ENCODE measurements at regions not wholly inside any gene's neighbourhood (a gene's known extent, or its start where the extent isn't known, plus 50 kb on each side); places are given as distances from the start of the nearest gene placed in this dataset.
A peak's percentile ranks its signal among the peaks of the same experiment; 100 is the strongest.
"Not testable (repeated sequence)": the region's sequence is repeated elsewhere in the genome, so short reads cannot be mapped to it uniquely, and the experiment has no call there.

GRCh38 chr17:21573961-21574610, 118.2 kb upstream of the KCNJ18 start:
- intact Hi-C loops (cut with DNase I; ENCODE audit: low total_unique reads): no loop called here
- Histone ChIP-seq H3K27me3 (no peaks in the 10 kb centered on the region), H3K4me1 (no peaks in the 10 kb centered on the region), H3K36me3 (no peaks in the 10 kb centered on the region), H3K4me3 (peak overlapping the region in 1 of 2 donors; percentile 40), H3K27ac (no peak overlapping the region), H3K9me3 (no peaks in the 10 kb centered on the region)
- peak; percentile 60 to 72 for DNase-seq
- TF ChIP-seq POLR2A (IDR thresholded peaks at IDR 0.05) (no peak), CTCF (IDR thresholded peaks at IDR 0.05) (no peak)

GRCh38 chr17:21574611-21575255, 117.6 kb upstream of the KCNJ18 start:
- H3K4me3 ChIP-seq; DNase-seq; H3K9me3 ChIP-seq; intact Hi-C loops (cut with DNase I; ENCODE audit: low total_unique reads); H3K4me1 ChIP-seq; H3K27ac ChIP-seq; H3K36me3 ChIP-seq; H3K27me3 ChIP-seq: not testable (repeated sequence)

DNA sequence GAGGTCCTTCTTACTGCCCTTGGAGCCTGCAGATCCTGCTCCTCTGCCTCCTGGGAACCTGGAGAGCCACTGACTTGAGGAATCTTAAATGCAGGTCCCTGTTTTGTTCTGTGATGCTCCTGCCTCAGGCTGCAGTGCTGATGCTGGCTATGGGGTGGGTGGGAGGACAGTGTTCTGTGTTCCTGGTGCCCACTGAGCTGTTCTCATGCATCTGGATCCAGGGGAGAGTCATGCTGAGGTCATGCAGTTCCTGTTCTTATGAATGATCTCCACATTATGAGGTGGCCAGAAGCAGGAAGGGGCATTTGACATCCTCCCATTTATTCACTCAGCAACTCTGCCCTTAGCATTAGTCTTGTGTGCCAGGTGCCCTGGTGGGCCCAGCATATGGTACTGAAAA, 113.5 kb upstream of the KCNJ18 start:
- not testable (repeated sequence) for DNase-seq, H3K9me3 ChIP-seq

DNA sequence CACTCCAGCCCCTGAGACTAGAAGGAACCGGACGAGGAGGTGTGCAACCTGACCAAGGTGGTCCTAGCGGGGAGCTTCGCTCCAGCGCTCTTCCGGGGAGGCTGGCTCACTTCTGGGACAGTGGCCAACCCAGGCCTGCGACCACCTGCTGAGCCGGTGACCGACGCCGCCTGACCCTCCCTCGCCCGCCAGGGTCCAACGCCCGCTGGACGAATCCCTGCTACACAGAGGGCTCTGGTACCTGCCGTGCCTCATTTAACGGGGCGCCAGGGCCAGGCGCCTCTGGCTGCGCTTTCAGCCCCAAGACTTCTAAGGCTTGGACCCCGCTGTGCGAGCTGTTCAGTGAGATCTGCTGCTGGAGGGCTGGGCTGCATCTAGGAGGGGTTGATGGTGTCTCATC, 99.5 kb upstream of the KCNJ18 start:
- no peak for DNase-seq
- H3K27me3 ChIP-seq: no peaks in the 10 kb centered on the region
- no peaks in the 10 kb centered on the region for H3K9me3 ChIP-seq
- intact Hi-C loops (cut with DNase I; ENCODE audit: low total_unique reads): no loop called here
- H3K4me3 ChIP-seq: no peak overlapping the region
- H3K36me3 ChIP-seq: no peaks in the 10 kb centered on the region
- no peaks in the 10 kb centered on the region for H3K4me1 ChIP-seq
- H3K27ac ChIP-seq: no peak overlapping the region
- no peak for TF ChIP-seq POLR2A (IDR thresholded peaks at IDR 0.05)
- no peak for TF ChIP-seq CTCF (IDR thresholded peaks at IDR 0.05)

More for the DNA sequence above, 113.5 kb upstream of the KCNJ18 start:
- H3K4me3 ChIP-seq; H3K36me3 ChIP-seq; intact Hi-C loops (cut with DNase I; ENCODE audit: low total_unique reads); H3K27me3 ChIP-seq; H3K4me1 ChIP-seq; H3K27ac ChIP-seq: not testable (repeated sequence)

DNA sequence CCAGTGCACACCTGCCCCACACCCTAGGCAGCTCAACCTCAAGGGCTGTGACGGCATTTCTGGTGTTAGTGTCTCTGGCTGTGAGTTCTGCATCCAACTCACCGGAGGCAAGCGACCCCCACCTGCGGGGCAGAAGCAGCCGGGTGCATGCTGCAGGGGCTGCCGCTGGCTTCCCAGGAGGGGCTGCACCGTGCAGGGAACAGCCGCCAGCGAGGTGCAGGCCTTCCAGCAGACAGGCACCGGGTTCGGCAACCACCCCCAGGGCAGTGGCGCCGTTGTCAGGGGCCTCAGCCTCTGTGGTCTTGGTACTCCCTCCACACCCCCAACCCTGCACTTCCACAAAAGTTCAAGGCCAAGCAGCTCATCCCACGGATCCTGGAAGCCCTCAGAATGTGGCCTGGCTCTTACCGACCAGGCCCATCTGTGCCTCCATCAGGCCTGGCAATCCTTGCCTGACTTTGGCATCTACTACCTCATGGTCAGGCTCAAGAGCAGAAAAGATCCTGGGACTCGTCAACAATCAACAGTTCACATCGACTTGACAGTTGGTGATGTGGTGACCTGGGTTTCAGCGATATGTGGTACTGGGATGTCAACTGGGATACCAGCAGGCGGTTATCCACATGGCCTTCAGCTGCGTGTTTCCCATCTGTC, 98.7 kb upstream of the KCNJ18 start:
- H3K27me3 ChIP-seq; H3K4me1 ChIP-seq; H3K4me3 ChIP-seq; H3K9me3 ChIP-seq; H3K27ac ChIP-seq; H3K36me3 ChIP-seq; DNase-seq; intact Hi-C loops (cut with DNase I; ENCODE audit: low total_unique reads): not testable (repeated sequence)

DNA sequence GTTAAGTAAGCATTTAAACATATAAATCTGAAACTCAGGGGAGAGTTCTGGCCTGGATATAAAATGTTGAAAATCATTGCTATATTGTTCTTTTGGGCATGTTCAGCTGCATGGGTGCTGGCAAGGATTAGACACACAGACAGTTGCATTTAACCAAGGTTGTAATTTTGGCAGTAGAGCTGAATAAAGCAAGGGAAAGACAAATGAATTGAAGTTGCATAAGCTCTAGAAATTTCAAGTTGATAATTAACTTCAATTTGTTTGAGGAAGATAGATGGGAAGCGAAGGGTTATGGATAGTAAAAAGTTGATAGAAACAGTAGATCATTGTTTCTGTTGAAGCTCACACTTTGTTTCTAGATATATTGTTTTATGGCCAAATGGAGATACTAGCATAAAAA, 97.2 kb upstream of the KCNJ18 start:
- H3K4me3 ChIP-seq: no peak overlapping the region
- H3K27me3 ChIP-seq: no peaks in the 10 kb centered on the region
- H3K4me1 ChIP-seq: no peaks in the 10 kb centered on the region
- no peaks in the 10 kb centered on the region for H3K9me3 ChIP-seq
- DNase-seq: no peak
- TF ChIP-seq CTCF (IDR thresholded peaks at IDR 0.05): no peak
- TF ChIP-seq POLR2A (IDR thresholded peaks at IDR 0.05): no peak
- intact Hi-C loops (cut with DNase I; ENCODE audit: low total_unique reads): no loop called here
- H3K36me3 ChIP-seq: no peaks in the 10 kb centered on the region
- no peak overlapping the region for H3K27ac ChIP-seq

All from uterus (tissue), 3 donors.